AG09319 (cell line): ENCODE measurements at regions not wholly inside any gene's neighbourhood (a gene's known extent, or its start where the extent isn't known, plus 50 kb on each side); places are given as distances from the start of the nearest gene placed in this dataset.

Experiments used
- DNase-seq: peaks from one replicate; pipeline ENCODE4 v3.0.0-alpha.2; 2010; ENCODE audit warnings: low read depth; ENCODE audit errors: extremely low read depth
- TF ChIP-seq, protein P1 (sequence below): IDR thresholded peaks from 2 replicates; pipeline ENCODE4 v1.5.1; 2011; ENCODE audit warnings: low read depth, mild to moderate bottlenecking, inconsistent platforms, low read length, moderate library complexity

- TF ChIP-seq, protein P1, sequence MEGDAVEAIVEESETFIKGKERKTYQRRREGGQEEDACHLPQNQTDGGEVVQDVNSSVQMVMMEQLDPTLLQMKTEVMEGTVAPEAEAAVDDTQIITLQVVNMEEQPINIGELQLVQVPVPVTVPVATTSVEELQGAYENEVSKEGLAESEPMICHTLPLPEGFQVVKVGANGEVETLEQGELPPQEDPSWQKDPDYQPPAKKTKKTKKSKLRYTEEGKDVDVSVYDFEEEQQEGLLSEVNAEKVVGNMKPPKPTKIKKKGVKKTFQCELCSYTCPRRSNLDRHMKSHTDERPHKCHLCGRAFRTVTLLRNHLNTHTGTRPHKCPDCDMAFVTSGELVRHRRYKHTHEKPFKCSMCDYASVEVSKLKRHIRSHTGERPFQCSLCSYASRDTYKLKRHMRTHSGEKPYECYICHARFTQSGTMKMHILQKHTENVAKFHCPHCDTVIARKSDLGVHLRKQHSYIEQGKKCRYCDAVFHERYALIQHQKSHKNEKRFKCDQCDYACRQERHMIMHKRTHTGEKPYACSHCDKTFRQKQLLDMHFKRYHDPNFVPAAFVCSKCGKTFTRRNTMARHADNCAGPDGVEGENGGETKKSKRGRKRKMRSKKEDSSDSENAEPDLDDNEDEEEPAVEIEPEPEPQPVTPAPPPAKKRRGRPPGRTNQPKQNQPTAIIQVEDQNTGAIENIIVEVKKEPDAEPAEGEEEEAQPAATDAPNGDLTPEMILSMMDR = no peak
- peak; percentile 82 for DNase-seq
These were observed 255.3 kb upstream of the AGAP1 start for GRCh38 chr2:235238537-235238936.

GRCh38 chr2:235240574-235240973 is 253.3 kb upstream of the AGAP1 start:
- DNase-seq = no peak
- TF ChIP-seq, protein P1 = no peak

GRCh38 chr2:235244255-235245220 is 249.3 kb upstream of the AGAP1 start:
- TF ChIP-seq, protein P1 = no peak

GRCh38 chr2:235247001-235247400 is 246.8 kb upstream of the AGAP1 start:
- TF ChIP-seq, protein P1 = no peak
- no peak for DNase-seq

More at GRCh38 chr2:235244255-235245220, 249.3 kb upstream of the AGAP1 start:
- no peak for DNase-seq

DNA sequence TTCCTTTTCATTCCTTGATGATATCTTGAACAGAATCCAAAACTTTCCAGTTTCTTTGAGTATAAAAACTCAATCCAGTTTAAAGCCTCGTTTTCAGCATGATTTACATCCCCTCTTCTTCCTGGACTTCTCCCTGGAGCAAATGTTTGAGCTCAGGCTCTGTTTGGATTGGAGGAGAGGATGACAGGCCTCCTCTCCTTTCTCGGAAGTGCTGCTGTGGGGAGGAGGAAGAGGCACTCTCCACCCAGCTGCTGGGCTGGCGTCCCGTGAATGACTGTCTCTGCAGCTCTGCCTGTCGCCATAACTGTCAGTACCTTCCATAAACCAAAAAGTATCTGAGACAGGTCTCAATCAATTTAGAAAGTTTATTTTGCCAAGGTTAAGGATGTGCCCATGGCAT is 238.2 kb upstream of the AGAP1 start:
- no peak for DNase-seq
- TF ChIP-seq, protein P1 = no peak

DNA sequence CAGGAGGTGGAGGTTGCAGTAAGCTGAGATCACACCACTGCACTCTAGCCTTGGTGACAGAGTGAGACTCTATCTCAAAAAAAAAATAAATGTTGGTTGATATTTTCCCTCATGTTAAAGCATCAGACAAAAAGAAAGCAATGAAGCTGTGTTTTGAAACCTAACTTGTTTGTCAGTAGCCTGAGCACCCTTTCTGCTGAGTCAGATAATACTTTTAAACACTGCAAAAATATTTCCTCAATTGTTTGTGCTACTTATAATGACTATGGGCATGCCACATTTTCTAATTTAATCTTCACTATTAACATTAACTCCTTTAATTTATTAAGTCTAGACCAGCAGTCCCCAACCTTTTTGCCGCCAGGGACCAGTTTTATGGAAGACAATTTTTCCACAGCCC is 236.3 kb upstream of the AGAP1 start:
- TF ChIP-seq, protein P1 = no peak
- DNase-seq = no peak

DNA sequence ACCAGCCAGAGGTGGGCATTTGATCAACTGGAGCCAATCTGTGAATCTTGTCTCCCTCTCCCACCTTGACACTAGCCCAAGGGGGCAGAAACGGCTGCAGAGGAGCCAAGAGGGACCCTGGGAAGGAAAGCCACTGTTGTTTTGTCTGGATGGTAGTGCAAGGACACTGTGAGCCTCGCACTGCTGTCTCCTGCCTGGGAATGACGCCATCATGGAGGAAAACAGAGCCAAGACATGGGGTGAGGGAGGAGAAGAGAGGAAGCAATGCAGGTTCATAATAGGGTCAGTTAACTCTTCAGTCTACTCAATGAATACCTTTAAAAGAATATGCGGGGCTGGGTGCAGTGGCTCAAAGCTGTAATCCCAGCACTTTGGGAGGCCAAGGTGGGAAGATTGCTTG is 231.1 kb upstream of the AGAP1 start:
- TF ChIP-seq, protein P1 = no peak
- DNase-seq = no peak
